ENCODE measurements at regions not wholly inside any gene's neighbourhood (a gene's known extent, or its start where the extent isn't known, plus 50 kb on each side); places are given as distances from the start of the nearest gene placed in this dataset.
A peak's percentile ranks its signal among the peaks of the same experiment; 100 is the strongest.

GRCh38 chr12:86660488-86661147, 404.4 kb upstream of the MGAT4C start:
- FAIRE-seq, result peak; percentile 71
- TF ChIP-seq POLR2A (IDR thresholded peaks at IDR 0.05; ENCODE audit: low read depth, low read length), result no peak
- DNase-seq (ENCODE audit: insufficient read length, low spot score), result peak; percentile 5

GRCh38 chr12:86659985-86660384, 403.8 kb upstream of the MGAT4C start:
- no peak for TF ChIP-seq POLR2A (IDR thresholded peaks at IDR 0.05; ENCODE audit: low read depth, low read length)
- FAIRE-seq (no peak), DNase-seq (ENCODE audit: insufficient read length, low spot score) (no peak)

GRCh38 chr12:86658303-86658702, 402.1 kb upstream of the MGAT4C start:
- TF ChIP-seq POLR2A (IDR thresholded peaks at IDR 0.05; ENCODE audit: low read depth, low read length), result no peak
- FAIRE-seq (no peak), DNase-seq (ENCODE audit: insufficient read length, low spot score) (no peak)

DNA sequence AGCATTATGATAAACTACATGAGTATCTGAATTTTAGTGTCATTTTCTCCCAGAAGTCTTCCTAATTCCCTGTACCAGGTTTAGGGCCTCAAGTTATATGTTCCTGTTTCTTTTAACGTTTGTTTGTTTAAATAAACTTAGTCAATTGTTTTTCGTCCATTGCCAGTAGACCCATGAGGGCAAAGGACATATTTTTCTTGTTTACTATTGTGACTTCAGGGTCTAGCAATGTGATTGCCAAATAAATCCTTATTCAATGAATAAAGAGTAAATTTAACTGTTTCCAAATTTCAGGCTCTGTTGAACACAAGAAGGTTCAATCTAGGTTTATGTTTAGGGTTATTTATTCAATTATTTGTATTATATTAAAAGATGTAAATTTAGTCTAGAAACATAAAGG, 391.6 kb upstream of the MGAT4C start:
- DNase-seq (ENCODE audit: insufficient read length, low spot score), result no peak
- no peak for FAIRE-seq
- TF ChIP-seq POLR2A (IDR thresholded peaks at IDR 0.05; ENCODE audit: low read depth, low read length), result no peak

DNA sequence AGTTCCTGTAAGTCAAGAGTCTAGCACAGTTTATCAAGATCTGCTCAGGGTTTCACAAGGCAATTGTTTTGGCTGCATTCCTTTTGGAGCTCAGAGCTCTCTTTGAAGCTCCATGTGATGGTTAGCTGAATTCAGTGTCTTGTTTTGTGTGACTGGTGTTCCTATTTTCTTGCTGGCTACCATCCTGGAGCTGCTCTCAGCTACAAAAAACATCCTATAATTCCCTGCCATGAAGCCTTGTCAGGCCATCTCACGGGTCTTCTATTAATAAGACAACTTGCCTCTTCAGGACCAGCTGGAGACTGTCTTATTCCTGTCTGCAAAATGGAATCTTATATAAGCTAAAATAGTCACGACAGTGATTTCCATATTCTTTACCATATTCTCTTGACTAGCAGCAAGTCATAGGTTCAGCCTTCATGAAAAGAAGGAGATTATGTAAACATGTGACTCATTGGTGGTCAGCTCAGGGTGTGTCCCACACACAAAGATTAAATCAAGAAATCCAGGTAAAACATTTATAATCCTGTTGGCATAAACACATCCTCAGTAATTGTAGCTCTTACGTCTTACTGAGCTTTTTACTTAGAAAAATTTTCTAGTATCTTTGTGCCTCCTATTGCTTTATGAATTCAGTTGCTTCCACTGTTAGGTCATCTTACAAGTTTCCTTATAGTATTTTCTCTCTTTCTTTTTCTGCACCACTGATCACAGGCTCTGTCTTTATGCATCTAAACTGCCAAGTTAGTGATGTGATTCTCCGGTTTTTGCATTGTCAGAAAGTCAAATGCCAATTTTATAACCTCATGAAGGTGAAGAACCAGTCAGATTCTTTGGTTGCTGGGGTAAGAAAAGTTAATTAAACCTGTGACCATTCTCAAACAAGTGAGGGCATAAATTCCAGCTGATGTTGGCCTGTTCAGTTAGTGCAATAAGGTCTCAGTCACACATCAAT, 378.5 kb upstream of the MGAT4C start:
- no peak for DNase-seq (ENCODE audit: insufficient read length, low spot score)
- no peak for FAIRE-seq
- no peak for TF ChIP-seq POLR2A (IDR thresholded peaks at IDR 0.05; ENCODE audit: low read depth, low read length)

- no peak for DNase-seq (ENCODE audit: insufficient read length, low spot score)
- no peak for FAIRE-seq
- no peak for TF ChIP-seq POLR2A (IDR thresholded peaks at IDR 0.05; ENCODE audit: low read depth, low read length)
Observed at GRCh38 chr12:86627001-86627400, 370.8 kb upstream of the MGAT4C start.

- no peak for DNase-seq (ENCODE audit: insufficient read length, low spot score)
- no peak for TF ChIP-seq POLR2A (IDR thresholded peaks at IDR 0.05; ENCODE audit: low read depth, low read length)
- FAIRE-seq, result no peak
Observed at GRCh38 chr12:86623267-86623666, 367.1 kb upstream of the MGAT4C start.

- DNase-seq (ENCODE audit: insufficient read length, low spot score), result no peak
- no peak for TF ChIP-seq POLR2A (IDR thresholded peaks at IDR 0.05; ENCODE audit: low read depth, low read length)
- FAIRE-seq, result no peak
Observed at GRCh38 chr12:86621957-86622356, 365.8 kb upstream of the MGAT4C start.

GRCh38 chr12:86613311-86613710, 357.1 kb upstream of the MGAT4C start:
- no peak for DNase-seq (ENCODE audit: insufficient read length, low spot score)
- no peak for FAIRE-seq
- no peak for TF ChIP-seq POLR2A (IDR thresholded peaks at IDR 0.05; ENCODE audit: low read depth, low read length)

GRCh38 chr12:86608638-86609037, 352.4 kb upstream of the MGAT4C start:
- FAIRE-seq (no peak), DNase-seq (ENCODE audit: insufficient read length, low spot score) (no peak)
- TF ChIP-seq POLR2A (IDR thresholded peaks at IDR 0.05; ENCODE audit: low read depth, low read length), result no peak

GRCh38 chr12:86601550-86602308, 345.5 kb upstream of the MGAT4C start:
- DNase-seq (ENCODE audit: insufficient read length, low spot score), result no peak
- no peak for FAIRE-seq
- TF ChIP-seq POLR2A (IDR thresholded peaks at IDR 0.05; ENCODE audit: low read depth, low read length), result no peak

DNA sequence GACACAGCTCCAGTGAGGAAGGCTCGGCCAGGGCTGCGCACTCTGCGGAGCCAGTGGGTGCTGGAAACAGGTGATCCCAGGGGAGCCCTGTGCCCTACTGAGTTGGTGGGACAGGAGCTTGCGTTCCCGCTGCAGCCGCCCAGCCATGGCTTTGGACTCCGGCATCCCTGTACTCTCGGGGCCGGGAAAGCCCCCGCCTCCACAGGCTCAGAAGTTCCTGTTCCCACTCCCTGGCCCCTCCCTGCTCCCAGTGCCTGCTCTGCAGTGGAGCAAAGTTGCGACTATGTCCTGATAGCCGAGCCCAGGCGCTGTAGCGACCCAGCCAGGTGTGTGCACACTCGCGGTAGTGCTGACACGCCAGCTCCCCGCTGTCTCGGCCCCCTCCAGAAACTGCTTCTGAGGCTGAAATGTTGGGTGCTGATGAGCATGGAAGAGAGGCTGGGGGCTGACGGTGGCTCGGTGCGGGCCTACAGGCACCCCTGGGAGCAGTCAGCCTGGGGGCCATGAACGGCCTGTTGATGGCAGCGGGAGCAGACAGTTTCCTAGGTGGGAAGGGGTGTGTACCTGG, 344.6 kb upstream of the MGAT4C start:
- DNase-seq (ENCODE audit: insufficient read length, low spot score) (no peak), FAIRE-seq (no peak)
- TF ChIP-seq POLR2A (IDR thresholded peaks at IDR 0.05; ENCODE audit: low read depth, low read length), result no peak

DNA sequence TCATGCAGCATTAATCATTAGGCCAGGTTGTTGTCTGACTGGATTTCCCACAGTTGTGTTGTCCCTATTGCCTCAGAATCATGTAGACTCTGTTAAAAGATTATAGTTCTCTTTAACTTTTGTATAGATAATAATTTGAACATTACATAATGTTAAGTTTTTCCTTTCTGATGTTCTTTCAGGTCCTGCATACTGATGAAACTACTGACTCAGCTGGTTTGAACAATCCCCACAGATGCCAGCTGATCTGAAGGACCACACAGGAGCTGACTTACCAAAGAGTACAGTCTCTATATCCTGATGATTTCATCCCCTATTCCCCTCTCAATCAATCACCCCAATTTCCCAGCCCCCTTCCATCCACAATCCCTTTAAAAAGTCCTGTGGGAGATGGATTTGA, 341.2 kb upstream of the MGAT4C start:
- no peak for TF ChIP-seq POLR2A (IDR thresholded peaks at IDR 0.05; ENCODE audit: low read depth, low read length)

DNA sequence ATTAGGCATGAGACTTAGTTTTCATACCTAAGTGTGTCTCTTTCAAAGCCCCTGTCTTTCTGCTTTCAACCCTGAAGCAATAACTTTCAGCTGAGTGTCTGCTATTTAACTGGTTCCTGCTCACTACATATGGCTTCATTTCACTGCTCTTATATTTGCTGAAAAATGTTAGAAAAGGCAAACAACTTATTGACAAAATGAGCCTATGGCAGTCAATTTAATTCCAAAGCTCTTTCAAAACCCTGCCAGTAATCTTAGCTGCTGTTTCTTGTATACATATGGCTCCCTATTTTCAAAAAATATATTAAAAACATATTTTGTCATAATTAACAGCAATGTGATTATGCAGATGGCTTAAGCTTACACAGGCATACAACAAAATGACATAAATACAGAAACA, 334.1 kb upstream of the MGAT4C start:
- no peak for TF ChIP-seq POLR2A (IDR thresholded peaks at IDR 0.05; ENCODE audit: low read depth, low read length)
- DNase-seq (ENCODE audit: insufficient read length, low spot score) (no peak), FAIRE-seq (no peak)

More for the DNA sequence above, 341.2 kb upstream of the MGAT4C start:
- FAIRE-seq, result no peak
- no peak for DNase-seq (ENCODE audit: insufficient read length, low spot score)

All from H54 (cell line).